ENCODE measurements at regions not wholly inside any gene's neighbourhood (a gene's known extent, or its start where the extent isn't known, plus 50 kb on each side); places are given as distances from the start of the nearest gene placed in this dataset.

GRCh38 chr2:5955921-5956320 is 263.7 kb downstream of the SOX11 start:
- DNase-seq (ENCODE audit: low read depth in 2 of 2) = no peak

GRCh38 chr2:5959836-5960820 is 267.9 kb downstream of the SOX11 start:
- DNase-seq (ENCODE audit: low read depth in 2 of 2) = no peak

- DNase-seq (ENCODE audit: low read depth in 2 of 2) = no peak
Observed at GRCh38 chr2:5967506-5967905, 275.3 kb downstream of the SOX11 start.

DNA sequence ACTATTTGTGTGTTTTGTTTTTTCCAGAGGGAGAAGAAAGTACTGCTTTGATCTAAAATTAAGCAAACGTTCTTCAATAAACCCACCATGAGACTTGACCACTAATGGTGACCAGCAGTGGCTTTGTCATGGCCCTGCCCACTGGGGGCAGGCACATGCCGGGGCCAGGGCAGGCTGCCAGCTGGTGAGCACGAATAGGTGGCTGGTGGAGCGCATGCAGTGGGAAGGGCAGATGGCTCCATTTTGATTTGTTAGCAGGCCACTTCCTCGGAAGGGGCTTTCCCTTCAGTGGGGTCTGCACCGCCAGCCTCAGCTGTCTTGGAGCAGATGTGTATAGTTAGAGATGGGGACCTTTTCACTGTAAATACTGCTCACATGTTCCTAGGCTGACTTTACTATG is 277.1 kb downstream of the SOX11 start:
- DNase-seq (ENCODE audit: low read depth in 2 of 2) = no peak

- DNase-seq (ENCODE audit: low read depth in 2 of 2) = no peak
Observed at GRCh38 chr2:5970347-5970746, 278.2 kb downstream of the SOX11 start.

DNA sequence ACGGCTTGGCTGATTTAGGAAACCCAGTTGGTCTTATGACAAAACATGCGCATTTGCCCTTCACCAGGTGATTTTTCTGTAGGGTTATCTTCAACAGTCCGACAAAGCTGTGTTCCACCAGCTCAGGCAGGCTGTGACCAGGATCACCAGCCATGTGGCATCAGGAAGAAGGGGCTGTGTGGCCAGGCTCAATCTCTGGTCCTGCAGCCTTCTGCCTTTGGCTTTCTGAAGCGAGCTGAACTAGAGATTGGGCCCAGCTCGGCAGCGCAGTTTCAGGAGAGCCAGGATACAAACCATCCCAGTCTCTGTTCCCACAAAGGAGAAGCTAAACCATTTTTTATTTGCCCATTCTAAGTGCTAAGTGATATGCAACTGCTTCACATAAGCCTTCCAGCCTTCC is 282.3 kb downstream of the SOX11 start:
- no peak for DNase-seq (ENCODE audit: low read depth in 2 of 2)

- DNase-seq (ENCODE audit: low read depth in 2 of 2) = no peak
Observed at GRCh38 chr2:5975401-5975800, 283.2 kb downstream of the SOX11 start.

DNA sequence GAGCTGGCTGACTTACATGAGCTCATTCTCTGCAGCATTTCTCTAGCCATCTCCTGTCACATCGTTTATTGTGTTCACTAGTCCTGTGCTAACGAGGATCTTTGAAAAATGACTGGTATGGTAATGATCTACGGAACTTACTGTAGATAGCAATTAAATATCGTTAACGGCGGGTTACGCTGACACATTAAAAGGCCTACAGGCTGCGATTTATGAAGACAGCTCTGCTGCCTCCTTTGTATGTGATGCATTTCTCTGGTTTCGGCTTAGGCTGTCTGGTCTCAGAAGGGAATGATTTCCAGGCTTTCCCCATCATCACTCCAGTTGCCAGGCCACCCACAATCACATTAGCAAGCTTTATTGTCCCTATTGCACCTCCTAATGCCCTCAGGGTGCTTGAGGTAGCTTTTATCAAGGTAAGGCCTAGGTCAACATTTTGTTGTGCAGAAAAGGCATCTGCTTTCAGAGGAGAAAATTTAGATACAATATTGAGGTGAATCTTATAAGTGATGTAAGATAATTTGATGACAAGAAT is 284.4 kb downstream of the SOX11 start:
- DNase-seq (ENCODE audit: low read depth in 2 of 2) = no peak

DNA sequence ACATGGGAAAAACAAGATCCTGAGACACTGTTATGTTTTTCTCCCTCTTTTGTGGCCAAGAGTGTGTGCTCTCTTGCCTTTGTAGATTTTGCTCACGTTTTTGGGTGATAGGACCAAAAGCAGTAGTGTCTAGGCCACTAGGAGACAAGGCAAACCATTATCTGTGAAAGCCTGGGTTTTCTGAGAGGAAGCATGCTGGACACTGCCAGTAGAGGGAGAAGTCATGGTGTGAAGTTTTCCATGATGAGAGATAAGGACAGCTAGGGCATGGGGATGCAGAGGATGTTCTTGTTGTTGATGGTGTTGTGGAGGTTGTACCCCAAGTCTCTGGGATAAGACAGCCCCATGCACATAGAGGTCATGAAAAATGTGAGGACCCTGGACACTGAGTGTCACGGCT is 285.3 kb downstream of the SOX11 start:
- DNase-seq (ENCODE audit: low read depth in 2 of 2) = no peak

DNA sequence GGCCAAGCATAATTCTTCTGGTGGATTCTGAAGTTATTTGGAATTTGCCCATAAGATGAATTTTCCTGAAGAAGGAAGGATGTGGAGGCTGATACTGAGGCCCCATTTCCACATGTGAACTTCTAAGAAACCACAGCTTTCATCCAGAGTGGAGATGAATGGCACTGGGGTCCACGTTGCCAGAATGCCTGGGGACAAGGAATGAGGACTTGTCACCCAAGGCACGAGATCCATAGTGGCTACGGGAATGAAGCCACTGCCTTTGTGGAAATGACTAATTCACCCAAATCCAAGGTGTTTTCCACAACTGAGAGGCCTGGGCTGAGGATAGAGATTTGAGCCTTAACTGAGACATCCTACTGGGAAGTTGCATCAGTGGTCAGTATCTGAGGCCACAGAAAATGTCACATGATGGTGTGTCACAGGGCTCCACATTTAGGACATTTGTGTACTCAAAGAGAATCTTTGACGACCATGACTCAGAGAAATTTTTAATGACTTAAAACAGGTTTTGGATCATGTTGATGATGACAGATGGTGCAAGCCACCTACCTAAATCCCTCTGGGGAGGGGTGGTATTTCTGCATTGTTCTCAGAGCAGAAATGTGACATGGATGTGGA is 286.1 kb downstream of the SOX11 start:
- DNase-seq (ENCODE audit: low read depth in 2 of 2) = no peak

GRCh38 chr2:5980450-5981190 is 288.4 kb downstream of the SOX11 start:
- DNase-seq (ENCODE audit: low read depth in 2 of 2) = no peak

- DNase-seq (ENCODE audit: low read depth in 2 of 2) = no peak
Observed at GRCh38 chr2:5982193-5982902, 290.2 kb downstream of the SOX11 start.

- DNase-seq (ENCODE audit: low read depth in 2 of 2) = no peak
Observed at GRCh38 chr2:5982903-5983265, 290.7 kb downstream of the SOX11 start.

- DNase-seq (ENCODE audit: low read depth in 2 of 2) = no peak
Observed at GRCh38 chr2:5983511-5984272, 291.5 kb downstream of the SOX11 start.

DNA sequence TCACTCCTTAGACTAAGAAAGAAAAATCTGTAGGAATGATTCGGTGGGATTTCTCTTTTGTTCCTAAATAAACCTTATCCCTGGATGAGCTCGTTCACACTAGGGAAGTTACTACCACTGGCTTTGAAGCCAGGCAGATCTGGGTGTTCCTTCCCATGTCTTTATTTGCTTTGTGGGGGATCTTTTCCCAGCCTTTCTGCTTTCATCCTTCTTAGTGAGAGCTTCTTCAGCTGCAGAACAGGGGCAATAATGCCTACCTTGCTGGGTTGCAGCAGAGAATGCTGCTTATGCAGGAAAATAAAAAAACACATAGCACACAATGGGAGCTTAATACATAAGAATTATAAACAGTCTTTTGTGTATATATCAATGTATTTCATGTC is 292.1 kb downstream of the SOX11 start:
- no peak for DNase-seq (ENCODE audit: low read depth in 2 of 2)

DNA sequence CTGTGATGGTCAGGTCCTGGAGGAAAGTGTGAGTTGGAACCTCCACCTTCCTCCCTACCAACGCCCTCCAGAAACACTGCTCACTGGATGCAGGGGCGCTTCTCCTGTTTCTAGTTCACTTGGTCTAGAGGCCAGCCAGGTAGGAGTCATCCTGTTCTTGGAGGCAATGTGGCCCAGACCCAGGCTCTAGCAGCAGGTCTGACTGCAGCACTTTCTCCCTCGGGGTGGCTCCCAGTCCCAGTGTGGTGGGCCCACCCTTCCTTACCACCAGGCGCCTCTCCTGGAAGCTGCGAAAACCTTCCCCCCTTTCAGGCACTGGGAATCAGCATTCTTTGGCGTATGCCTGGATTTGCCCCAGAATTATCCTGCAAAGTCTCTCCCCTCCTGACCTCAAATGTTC is 292.8 kb downstream of the SOX11 start:
- no peak for DNase-seq (ENCODE audit: low read depth in 2 of 2)

- no peak for DNase-seq (ENCODE audit: low read depth in 2 of 2)
Observed at GRCh38 chr2:5985536-5986385, 293.6 kb downstream of the SOX11 start.

- DNase-seq (ENCODE audit: low read depth in 2 of 2) = no peak
Observed at GRCh38 chr2:5986801-5987787, 294.9 kb downstream of the SOX11 start.

DNA sequence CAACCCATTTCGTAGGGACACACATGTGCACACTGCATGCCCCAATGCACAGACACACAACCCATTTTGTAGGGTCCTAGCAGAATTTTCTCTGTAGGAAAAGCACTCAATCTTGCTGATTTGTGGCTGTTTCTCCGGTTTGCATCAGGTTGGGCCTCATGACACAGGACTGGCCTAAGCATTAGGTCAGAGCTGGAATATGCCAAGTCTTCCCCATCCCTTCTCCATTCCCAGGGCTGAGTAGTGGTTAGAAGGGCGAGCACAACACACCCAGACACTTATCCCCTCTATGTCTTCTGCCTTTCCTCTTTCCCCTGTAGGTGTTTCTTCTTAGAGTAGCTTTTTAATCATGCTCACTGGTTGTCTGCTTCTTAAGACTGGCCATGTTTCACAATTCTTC is 295.9 kb downstream of the SOX11 start:
- no peak for DNase-seq (ENCODE audit: low read depth in 2 of 2)
